AG04449 (cell line): ENCODE measurements at regions not wholly inside any gene's neighbourhood (a gene's known extent, or its start where the extent isn't known, plus 50 kb on each side); places are given as distances from the start of the nearest gene placed in this dataset.

ENCODE experiments used
- CTCF ChIA-PET: fragments of 350-600 bp; formaldehyde crosslinking; extraction: SDS; loops from one replicate; lab custom pipeline; 2021; ENCODE audit warnings: antibody characterized with exemption; lab: Yijun Ruan, JAX
- POLR2A ChIA-PET: fragments of 400-600, 350-600 bp; formaldehyde crosslinking; extraction: SDS; loops from one replicate; lab custom pipeline; 2020; ENCODE audit warnings: antibody characterized with exemption, inconsistent platforms; lab: Yijun Ruan, JAX
- DNase-seq: peaks from one replicate; pipeline ENCODE4 v3.0.0-alpha.2; 2010; ENCODE audit warnings: low read depth, low spot score
- H3K4me3 ChIP-seq: 2 replicates; pipeline ENCODE4 v1.5.1; 2011; ENCODE audit warnings: low read depth, mild to moderate bottlenecking, control low read depth, low read length
- TF ChIP-seq, protein P1 (sequence below): IDR thresholded peaks from one replicate; pipeline ENCODE4 v1.5.1; 2011; ENCODE audit warnings: mild to moderate bottlenecking, moderate library complexity, low read length, control low read depth, inconsistent platforms; ENCODE audit not compliant: insufficient read depth; ENCODE audit errors: missing control alignments

DNA sequence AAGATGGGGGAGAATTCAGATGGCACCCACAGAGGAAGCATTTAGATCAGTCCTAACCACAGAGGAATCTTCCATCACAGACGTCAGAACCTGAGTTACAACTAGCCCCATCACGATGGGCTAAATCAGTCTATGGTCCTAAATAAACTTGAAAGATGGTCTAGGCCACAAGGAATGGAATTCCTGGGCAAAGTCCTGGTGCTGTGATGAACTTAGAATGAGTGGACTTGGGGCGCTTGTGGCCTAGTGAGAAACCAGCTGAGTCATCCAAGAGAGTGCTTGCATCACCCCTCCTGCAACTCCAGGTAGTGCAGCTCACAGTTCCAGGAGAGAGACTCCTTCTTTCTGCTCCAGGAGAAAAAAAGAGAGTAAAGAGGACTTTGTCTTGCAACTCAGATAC is 722.9 kb upstream of the RGMB start:
- TF ChIP-seq, protein P1, sequence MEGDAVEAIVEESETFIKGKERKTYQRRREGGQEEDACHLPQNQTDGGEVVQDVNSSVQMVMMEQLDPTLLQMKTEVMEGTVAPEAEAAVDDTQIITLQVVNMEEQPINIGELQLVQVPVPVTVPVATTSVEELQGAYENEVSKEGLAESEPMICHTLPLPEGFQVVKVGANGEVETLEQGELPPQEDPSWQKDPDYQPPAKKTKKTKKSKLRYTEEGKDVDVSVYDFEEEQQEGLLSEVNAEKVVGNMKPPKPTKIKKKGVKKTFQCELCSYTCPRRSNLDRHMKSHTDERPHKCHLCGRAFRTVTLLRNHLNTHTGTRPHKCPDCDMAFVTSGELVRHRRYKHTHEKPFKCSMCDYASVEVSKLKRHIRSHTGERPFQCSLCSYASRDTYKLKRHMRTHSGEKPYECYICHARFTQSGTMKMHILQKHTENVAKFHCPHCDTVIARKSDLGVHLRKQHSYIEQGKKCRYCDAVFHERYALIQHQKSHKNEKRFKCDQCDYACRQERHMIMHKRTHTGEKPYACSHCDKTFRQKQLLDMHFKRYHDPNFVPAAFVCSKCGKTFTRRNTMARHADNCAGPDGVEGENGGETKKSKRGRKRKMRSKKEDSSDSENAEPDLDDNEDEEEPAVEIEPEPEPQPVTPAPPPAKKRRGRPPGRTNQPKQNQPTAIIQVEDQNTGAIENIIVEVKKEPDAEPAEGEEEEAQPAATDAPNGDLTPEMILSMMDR: no peak
- no peak for DNase-seq
- ChIA-PET POLR2A (no interaction called here), CTCF (no interaction called here)
- H3K4me3 ChIP-seq: no peak overlapping the region

DNA sequence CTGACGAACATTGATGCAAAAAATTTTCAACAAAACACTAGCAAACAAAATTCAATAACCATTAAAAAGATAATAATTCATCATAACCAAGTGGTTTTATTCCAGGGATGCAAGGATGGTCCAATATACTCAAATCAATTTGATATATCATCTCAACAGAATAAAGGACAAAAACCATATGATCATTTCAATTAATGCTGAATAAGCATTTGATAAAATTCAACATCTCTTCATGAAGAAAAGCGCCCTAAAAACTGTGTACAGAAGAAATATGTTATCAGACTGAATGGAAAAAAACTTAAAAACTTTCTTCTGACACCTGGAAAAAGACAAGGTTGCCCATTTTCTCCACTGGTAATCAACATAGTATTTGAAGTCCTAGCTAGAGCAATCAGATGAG is 720.3 kb upstream of the RGMB start:
- no peak for DNase-seq
- POLR2A ChIA-PET: no interaction called here
- CTCF ChIA-PET: no interaction called here
- H3K4me3 ChIP-seq: no peak overlapping the region
- TF ChIP-seq, protein P1: no peak

DNA sequence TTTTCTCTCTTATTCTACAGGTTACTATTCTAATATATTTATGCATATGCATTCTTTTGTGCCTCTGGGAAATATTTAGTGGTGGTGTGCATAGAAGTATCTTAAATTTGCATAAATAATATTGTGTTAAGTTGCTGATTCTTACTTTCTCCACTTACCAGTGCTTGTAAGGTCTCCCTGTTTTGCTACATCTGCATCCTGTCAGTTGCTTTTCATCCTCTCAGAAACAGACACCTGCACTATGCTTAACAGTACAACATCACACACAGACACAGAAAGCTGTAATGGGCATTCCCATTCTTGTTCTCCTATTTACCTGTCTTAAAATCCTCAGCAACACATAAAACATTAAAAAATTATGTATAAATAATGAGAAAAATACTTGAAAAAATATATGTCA is 713.3 kb upstream of the RGMB start:
- ChIA-PET POLR2A (no interaction called here), CTCF (no interaction called here)
- TF ChIP-seq, protein P1: no peak
- DNase-seq: no peak
- no peak overlapping the region for H3K4me3 ChIP-seq

DNA sequence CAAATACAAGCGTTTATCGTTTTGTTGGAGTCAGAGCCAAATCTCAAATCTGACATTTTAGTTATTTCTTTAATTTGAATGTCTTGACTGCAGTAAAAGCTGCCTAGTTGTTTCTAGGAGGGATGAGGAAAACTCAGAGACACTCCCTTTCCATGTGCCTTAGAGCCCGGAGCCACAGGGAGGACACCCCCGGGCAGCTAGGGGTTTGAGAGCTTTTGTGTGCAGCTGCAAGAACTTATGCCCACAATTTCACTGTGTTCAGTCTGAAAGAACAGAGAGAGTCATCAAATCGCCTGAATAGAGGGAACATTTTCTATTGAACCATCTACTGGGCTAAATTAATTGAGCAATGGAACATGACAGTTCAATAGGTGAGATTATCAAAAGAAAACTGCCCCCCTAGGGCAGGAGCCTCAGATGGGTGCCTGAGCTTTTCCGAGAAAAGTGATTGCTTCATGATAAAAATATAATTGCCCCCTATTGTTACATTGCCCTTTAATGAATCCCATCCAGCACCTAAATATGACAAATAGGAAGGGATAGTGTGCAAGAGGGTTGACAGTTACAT is 709.3 kb upstream of the RGMB start:
- DNase-seq: no peak
- POLR2A ChIA-PET: no interaction called here
- no peak overlapping the region for H3K4me3 ChIP-seq
- CTCF ChIA-PET: no interaction called here
- TF ChIP-seq, protein P1: no peak

DNA sequence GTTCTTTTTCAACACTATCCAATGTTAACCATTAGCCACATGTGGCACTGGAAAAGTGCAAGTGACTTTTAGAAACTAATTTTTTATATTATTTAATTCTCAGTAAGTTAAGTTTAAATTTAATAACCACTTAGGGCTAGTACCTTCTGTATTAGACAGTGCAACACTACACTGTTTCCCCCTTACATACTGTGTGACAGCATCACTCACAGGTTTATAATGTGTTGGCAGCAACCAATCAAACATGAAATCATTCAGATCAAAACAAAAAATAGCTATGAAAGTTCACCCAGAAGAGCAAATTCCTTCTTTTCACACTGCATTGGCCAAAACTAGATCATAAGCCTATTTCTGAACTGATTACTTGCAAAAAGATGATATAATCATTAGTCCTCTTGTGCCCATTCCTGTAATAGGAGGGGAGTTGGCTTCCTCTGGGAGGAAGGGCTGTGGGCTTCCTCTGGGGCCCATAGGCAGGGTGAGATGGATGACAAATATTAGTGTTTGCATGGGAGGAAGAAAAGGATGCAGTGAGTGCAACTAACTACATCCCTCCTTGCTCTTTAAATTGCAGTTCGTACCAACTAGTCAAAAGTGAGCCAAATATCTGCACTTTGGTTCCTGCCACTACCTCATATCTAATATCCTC is 708.1 kb upstream of the RGMB start:
- TF ChIP-seq, protein P1: no peak
- H3K4me3 ChIP-seq: no peak overlapping the region
- ChIA-PET CTCF (no interaction called here), POLR2A (no interaction called here)
- DNase-seq: no peak

DNA sequence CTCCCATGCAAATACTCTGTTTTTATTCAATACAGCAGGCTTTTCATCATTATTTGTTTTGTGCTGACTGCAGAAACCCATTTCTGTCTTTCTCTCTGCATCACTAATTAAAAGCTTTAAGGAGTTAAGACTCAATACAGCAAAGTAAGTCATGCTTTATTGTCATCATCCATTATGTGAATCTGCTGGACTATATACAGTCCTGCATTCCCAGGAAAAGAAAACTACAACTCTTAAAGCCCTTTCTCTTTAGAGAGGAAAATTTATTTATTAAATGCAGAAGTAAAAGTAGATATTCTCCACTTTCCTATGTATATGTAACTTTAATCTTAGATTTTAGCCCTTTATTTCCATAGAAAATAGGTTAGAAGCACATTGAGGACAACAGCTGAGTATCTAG is 706.6 kb upstream of the RGMB start:
- no peak for DNase-seq
- POLR2A ChIA-PET: no interaction called here
- TF ChIP-seq, protein P1: no peak
- no peak overlapping the region for H3K4me3 ChIP-seq
- CTCF ChIA-PET: no interaction called here
